Heart right ventricle (tissue), 16 donors: ENCODE measurements at regions not wholly inside any gene's neighbourhood (a gene's known extent, or its start where the extent isn't known, plus 50 kb on each side); places are given as distances from the start of the nearest gene placed in this dataset.

Source experiments
- ATAC-seq, 8 donors: fragments of 200-7000 bp; cut with Tn5 transposase; one replicate each; pipeline ENCODE4 v1.9.1; 2020; ENCODE audit warnings: mild to moderate bottlenecking in 8 of 8, moderate library complexity in 8 of 8, moderate number of reproducible peaks in 1 of 8
- DNase-seq, 2 donors: peaks; one replicate each; pipeline ENCODE4 v3.0.0-alpha.2; 2020
- H3K27ac ChIP-seq, 10 donors: fragments of 200-600 bp; sonication (generic) in 2 of 10; one replicate each; pipeline versions ENCODE4 v1.5.0 to v1.8.0; 2020 to 2022; ENCODE audit warnings: mild to moderate bottlenecking in 3 of 10
- H3K27me3 ChIP-seq, 7 donors: fragments of 200-600 bp; one replicate each; pipeline ENCODE4 v1.8.0; 2021 to 2022; ENCODE audit warnings: mild to moderate bottlenecking in 2 of 7
- H3K36me3 ChIP-seq, 9 donors: fragments of 200-600 bp; sonication (generic) in 1 of 9; one replicate each; pipeline versions ENCODE4 v1.5.0 to v1.8.0; 2020 to 2022; ENCODE audit warnings: mild to moderate bottlenecking in 2 of 9
- H3K4me1 ChIP-seq, 9 donors: fragments of 200-600 bp; sonication (generic) in 1 of 9; one replicate each; pipeline versions ENCODE4 v1.5.0 to v1.8.0; 2020 to 2022; ENCODE audit warnings: mild to moderate bottlenecking in 4 of 9
- H3K4me3 ChIP-seq, 10 donors: fragments of 200-600 bp; sonication (generic) in 2 of 10; one replicate each; pipeline versions ENCODE4 v1.5.0 to v1.8.0; 2020 to 2022; ENCODE audit warnings: mild to moderate bottlenecking in 7 of 10, moderate library complexity in 2 of 10
- H3K9me3 ChIP-seq, 11 donors: fragments of 200-600 bp in 10 of 11; sonication (generic) in 2 of 11; one replicate each; pipeline versions ENCODE4 v1.5.0 to v1.8.0; 2013 to 2022; ENCODE audit warnings: mild to moderate bottlenecking in 2 of 11, control low read depth in 1 of 11, moderate library complexity in 1 of 11
- CTCF ChIP-seq, 9 donors: fragments of 200-600 bp; sonication (generic) in 2 of 9; IDR thresholded peaks; one replicate each; pipeline versions ENCODE4 v1.5.0 to v1.8.0; 2021 to 2022; ENCODE audit warnings: antibody characterized with exemption in 9 of 9, mild to moderate bottlenecking in 5 of 9, moderate library complexity in 1 of 9
- WGBS, 2 donors: extraction: QIAGEN DNeasy Blood & Tissue Kit; methylation state at CpG; one replicate each; pipeline ENCODE4 v1.1.7; 2013; ENCODE audit warnings: inconsistent platforms in 1 of 2; 5-methylcytosine and 5-hydroxymethylcytosine counted together
- intact Hi-C, 10 donors: fragments of 100-400 bp; cut with DNase I; formaldehyde crosslinking; loops; one replicate each; pipeline versions ENCODE4 v1.11.1 to v1.14.2; 2022
- donor health status: Arrhythmogenic right ventricular cardiomyopathy.
- donor health status: ischemic (EF 13 %, LVEDD 7.1; RV severe dilation, severe dysfunction).
- donor health status: healthy with polysubstance abuse.
- donor health status: DM: no; HTN: yes; CAD: no.
- donor health status: DM: no; HTN: no; CAD: no.
- donor health status: ischemic (EF 25% LVEDD 6.9; RV normal size, moderate dysfunction).
- donor health status: ischemic (EF 25% LVEDD 5.7; RV mildly dilated, moderate dysfunction).
- donor health status: healthy.
- donor health status: DM: yes; HTN: yes; CAD: no.
- donor health status: Ischemic cardiomyopathy.
- donor health status: ischemic (EF 35%, LVEDD 5.7; RV mildly dilated, moderate dysfunction).
- donor health status: nonischemic (EF 11% LVEDD 7.7; RV severe dilation, severe dysfunction).
- donor health status: DM: yes; HTN: yes; CAD: no.
- donor health status: PGD.
- donor health status: ischemic (EF 29% LVEDD 5.4; RV normal size, mild dysfunction).
- donor health status: nonischemic (EF 23%, LVEDD 6.1; RV moderate dilation, normal function).

DNA sequence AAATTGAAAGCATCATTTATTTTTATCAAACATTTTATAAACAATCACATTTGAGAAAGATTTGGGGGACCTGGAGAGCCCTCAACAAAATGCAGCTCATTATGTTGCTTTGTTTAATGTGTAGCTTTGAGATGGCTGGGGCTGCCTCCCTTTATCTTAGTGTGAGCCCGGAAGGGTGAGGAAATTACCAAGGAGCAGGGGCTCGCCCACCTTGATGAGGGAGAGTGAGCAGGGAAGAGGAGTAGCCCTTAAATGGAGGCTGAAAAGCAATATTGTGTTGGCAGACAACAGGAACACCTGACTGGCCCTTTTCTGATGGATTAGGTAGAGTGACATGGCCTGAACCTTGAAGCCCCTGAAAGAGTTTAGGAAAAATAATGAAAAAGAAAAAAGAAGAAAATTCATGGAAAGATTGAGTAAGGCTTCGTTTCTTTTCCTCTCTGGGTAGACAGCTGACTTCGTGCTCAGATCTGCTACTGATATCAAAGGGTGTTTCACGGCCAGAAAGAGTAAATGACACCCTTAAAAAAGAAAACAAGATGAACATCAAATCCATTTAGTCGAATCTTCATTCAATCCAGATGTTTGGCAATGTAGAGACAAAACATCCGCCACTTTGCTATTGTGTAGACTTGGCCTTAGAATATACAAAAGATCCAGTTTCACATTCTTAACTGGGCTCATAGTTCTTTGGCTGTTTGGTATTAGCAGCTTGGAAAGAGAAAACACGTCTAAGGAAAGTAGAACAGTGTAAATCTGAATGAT is 206.5 kb upstream of the TCF4 start:
- peak overlapping the region in 6 of 10 donors; percentile 1 to 41 (median 26) for H3K4me3 ChIP-seq
- TF ChIP-seq CTCF (IDR thresholded peaks at IDR 0.05) = no peak
- no peaks in the 10 kb centered on the region for H3K36me3 ChIP-seq
- intact Hi-C loops = no loop called here
- 55 to 63% methylated on average over 8 of the region's 8 CpGs for WGBS, 2 donors
- H3K9me3 ChIP-seq = peaks cover 0 to 16% (median 5%) of the 10 kb centered on the region in 11 donors
- DNase-seq (no peak), ATAC-seq (peak in 6 of 8 donors; percentile 43 to 72 (median 68))
- peak overlapping the region; percentile 18 to 82 (median 64) for H3K27ac ChIP-seq
- H3K4me1 ChIP-seq = peaks cover 0 to 22% (median 4%) of the 10 kb centered on the region in 9 donors
- no peaks in the 10 kb centered on the region for H3K27me3 ChIP-seq

- H3K4me3 ChIP-seq = no peak overlapping the region
- H3K36me3 ChIP-seq = no peaks in the 10 kb centered on the region
- peak overlapping the region in 1 of 10 donors; percentile 20 for H3K27ac ChIP-seq
- intact Hi-C loops = no loop called here
- H3K27me3 ChIP-seq = no peaks in the 10 kb centered on the region
- no peak for DNase-seq
- peak in 1 of 8 donors; percentile 48 for ATAC-seq
- H3K9me3 ChIP-seq = peaks cover 0 to 21% (median 8%) of the 10 kb centered on the region in 11 donors
- TF ChIP-seq CTCF (IDR thresholded peaks at IDR 0.05) = no peak
- peaks cover 0 to 18% (median under 1%) of the 10 kb centered on the region in 9 donors for H3K4me1 ChIP-seq
Observed at GRCh38 chr18:55790296-55790695, 202.3 kb upstream of the TCF4 start.

- Histone ChIP-seq H3K4me3 (no peak overlapping the region), H3K9me3 (peaks cover 0 to 21% (median 8%) of the 10 kb centered on the region in 11 donors), H3K4me1 (no peaks in the 10 kb centered on the region), H3K27me3 (no peaks in the 10 kb centered on the region), H3K27ac (no peak overlapping the region), H3K36me3 (no peaks in the 10 kb centered on the region)
- intact Hi-C loops = loop anchor here in 8 of 10 donors (5.0 to 10.0 kb wide), 10 partner anchors 197 to 787 kb away; no protein-coding TSS in a partner anchor
- no peak for ATAC-seq
- WGBS, 2 donors = 91 to 95% methylated on average over 3 of the region's 3 CpGs
- TF ChIP-seq CTCF (IDR thresholded peaks at IDR 0.05) = no peak
- no peak for DNase-seq
Observed at GRCh38 chr18:55787536-55788073, 199.6 kb upstream of the TCF4 start.

DNA sequence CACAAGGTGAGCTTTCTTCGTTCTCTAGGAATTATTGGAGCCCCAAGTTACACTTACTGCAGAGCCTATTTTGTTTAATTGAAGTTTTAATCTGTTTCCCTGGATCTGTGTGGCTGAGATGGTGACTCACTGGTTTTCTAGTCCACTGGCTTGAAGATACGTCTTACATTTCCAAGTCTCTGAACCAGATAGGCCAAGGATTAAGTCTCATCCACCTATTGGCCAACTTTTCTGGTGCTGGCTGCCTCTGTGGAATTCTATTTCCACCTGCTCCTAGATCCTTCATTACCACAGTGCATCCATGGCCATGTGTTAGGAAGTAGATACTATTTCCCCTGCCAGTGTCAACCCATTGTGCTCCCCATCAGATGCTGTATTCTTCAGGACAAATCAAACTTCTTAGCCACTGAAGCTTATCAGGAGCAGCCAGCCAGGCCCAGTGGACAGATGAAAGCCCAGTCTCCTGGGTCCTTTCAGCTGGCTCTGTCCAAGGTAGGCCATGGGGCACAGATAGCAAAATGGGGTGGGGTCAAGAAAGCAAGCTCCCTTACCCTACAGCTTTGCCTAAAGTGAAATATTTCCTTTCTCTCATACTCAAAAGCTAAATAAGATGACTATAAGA is 198.8 kb upstream of the TCF4 start:
- DNase-seq (no peak), ATAC-seq (no peak)
- no peaks in the 10 kb centered on the region for H3K27me3 ChIP-seq
- WGBS, 2 donors = 66 to 69% methylated on average over 2 of the region's 2 CpGs
- no peak overlapping the region for H3K27ac ChIP-seq
- intact Hi-C loops = loop anchor here in 8 of 10 donors (5.0 to 10.0 kb wide), 10 partner anchors 198 to 788 kb away; no protein-coding TSS in a partner anchor
- TF ChIP-seq CTCF (IDR thresholded peaks at IDR 0.05) = no peak
- H3K36me3 ChIP-seq = no peaks in the 10 kb centered on the region
- peaks cover 0 to 21% (median 8%) of the 10 kb centered on the region in 11 donors for H3K9me3 ChIP-seq
- no peak overlapping the region for H3K4me3 ChIP-seq
- peaks cover 0 to 6% (median 3%) of the 10 kb centered on the region in 9 donors for H3K4me1 ChIP-seq
